ENCODE measurements at regions not wholly inside any gene's neighbourhood (a gene's known extent, or its start where the extent isn't known, plus 50 kb on each side); places are given as distances from the start of the nearest gene placed in this dataset.
A peak's percentile ranks its signal among the peaks of the same experiment; 100 is the strongest.

GRCh38 chr2:120441744-120442471, 96.0 kb downstream of the INHBB start:
- TF ChIP-seq CTCF (IDR thresholded peaks at IDR 0.05) (peak; percentile 4), EZH2 (IDR thresholded peaks at IDR 0.05) (peak; percentile 83)
